LoVo (cell line): ENCODE measurements at regions not wholly inside any gene's neighbourhood (a gene's known extent, or its start where the extent isn't known, plus 50 kb on each side); places are given as distances from the start of the nearest gene placed in this dataset.

Experiments used
- DNase-seq: peaks from one replicate; pipeline ENCODE4 v3.0.0-alpha.2; 2016; ENCODE audit warnings: low spot score

GRCh38 chr7:52030722-52031121 is 714.1 kb upstream of the COBL start:
- DNase-seq = no peak

GRCh38 chr7:52026140-52026539 is 709.5 kb upstream of the COBL start:
- no peak for DNase-seq

- no peak for DNase-seq
Observed at GRCh38 chr7:52021343-52021742, 704.7 kb upstream of the COBL start.

- DNase-seq = no peak
Observed at GRCh38 chr7:52018680-52019054, 702.1 kb upstream of the COBL start.

GRCh38 chr7:52017802-52018679 is 701.4 kb upstream of the COBL start:
- DNase-seq = peak; percentile 72

- no peak for DNase-seq
Observed at GRCh38 chr7:52009181-52009580, 692.6 kb upstream of the COBL start.

- no peak for DNase-seq
Observed at GRCh38 chr7:52006674-52007073, 690.1 kb upstream of the COBL start.

GRCh38 chr7:52005613-52006012 is 689.0 kb upstream of the COBL start:
- no peak for DNase-seq

GRCh38 chr7:51995596-51996179 is 679.1 kb upstream of the COBL start:
- no peak for DNase-seq

GRCh38 chr7:51982653-51983052 is 666.0 kb upstream of the COBL start:
- no peak for DNase-seq

GRCh38 chr7:51980812-51981211 is 664.2 kb upstream of the COBL start:
- DNase-seq = no peak

- DNase-seq = no peak
Observed at GRCh38 chr7:51980313-51980712, 663.7 kb upstream of the COBL start.

- DNase-seq = no peak
Observed at GRCh38 chr7:51977913-51978312, 661.3 kb upstream of the COBL start.

- no peak for DNase-seq
Observed at GRCh38 chr7:51973939-51974338, 657.3 kb upstream of the COBL start.

- no peak for DNase-seq
Observed at GRCh38 chr7:51973071-51973470, 656.5 kb upstream of the COBL start.

GRCh38 chr7:51970961-51971665 is 654.5 kb upstream of the COBL start:
- DNase-seq = no peak

GRCh38 chr7:51968461-51968860 is 651.9 kb upstream of the COBL start:
- DNase-seq = no peak

GRCh38 chr7:51965454-51965853 is 648.8 kb upstream of the COBL start:
- DNase-seq = no peak

- DNase-seq = no peak
Observed at GRCh38 chr7:51961804-51962203, 645.2 kb upstream of the COBL start.

- DNase-seq = no peak
Observed at GRCh38 chr7:51950813-51951212, 634.2 kb upstream of the COBL start.

- no peak for DNase-seq
Observed at GRCh38 chr7:51949726-51950644, 633.4 kb upstream of the COBL start.

GRCh38 chr7:51930834-51931233 is 614.2 kb upstream of the COBL start:
- no peak for DNase-seq
